ENCODE measurements at regions not wholly inside any gene's neighbourhood (a gene's known extent, or its start where the extent isn't known, plus 50 kb on each side); places are given as distances from the start of the nearest gene placed in this dataset.

- DNase-seq (ENCODE audit: low read depth, low spot score) (no peak), ATAC-seq (no peak)
- no peaks in the 10 kb centered on the region for H3K27me3 ChIP-seq (ENCODE audit: control insufficient read depth, insufficient read depth, low read length)
- ChIA-PET CTCF (no interaction called here), POLR2A (no interaction called here)
- BruUV-seq (replicated peaks): no TSS peak
- no peaks in the 10 kb centered on the region for H3K9me3 ChIP-seq (ENCODE audit: control insufficient read depth, insufficient read depth, low read depth, low read length)
- H3K4me3 ChIP-seq (ENCODE audit: low read depth in 2 of 2, low read length in 2 of 2): no peak overlapping the region
- no peaks in the 10 kb centered on the region for H3K4me1 ChIP-seq (ENCODE audit: control insufficient read depth, insufficient read depth, low read length)
- TF ChIP-seq REST (IDR thresholded peaks at IDR 0.05; ENCODE audit: insufficient read depth in 1 of 2, low read depth in 2 of 2, low read length in 1 of 2): no peak
- TF ChIP-seq SIN3A (IDR thresholded peaks at IDR 0.05; ENCODE audit: borderline replicate concordance, insufficient read depth, low read depth, low read length): no peak
- TF ChIP-seq POLR2AphosphoS5 (IDR thresholded peaks at IDR 0.05; ENCODE audit: low read depth, low read length): no peak
- no peak for TF ChIP-seq CTCF (IDR thresholded peaks at IDR 0.05)
- TF ChIP-seq TCF7L2 (IDR thresholded peaks at IDR 0.05; ENCODE audit: low read depth, low read length): no peak
- H3K27ac ChIP-seq (ENCODE audit: low read length): no peak overlapping the region
- intact Hi-C loops (cut with micrococcal nuclease; ENCODE audit: unreplicated experiment): no loop called here
- H3K36me3 ChIP-seq (ENCODE audit: control insufficient read depth, insufficient read depth, low read length): no peaks in the 10 kb centered on the region
- in situ Hi-C loops (cut with HindIII; ENCODE audit: low pct_unique_long_range_greater_than_20kb, low sequenced_read_pairs): no loop called here
Observed at GRCh38 chr10:105609451-105609850, 968.4 kb downstream of the SORCS3 start.

- no TSS peak for BruUV-seq (replicated peaks)
- in situ Hi-C loops (cut with HindIII; ENCODE audit: low pct_unique_long_range_greater_than_20kb, low sequenced_read_pairs): no loop called here
- CTCF ChIA-PET: no interaction called here
- DNase-seq (ENCODE audit: low read depth, low spot score) (no peak), ATAC-seq (no peak)
- TF ChIP-seq SIN3A (IDR thresholded peaks at IDR 0.05; ENCODE audit: borderline replicate concordance, insufficient read depth, low read depth, low read length): no peak
- no peak for TF ChIP-seq REST (IDR thresholded peaks at IDR 0.05; ENCODE audit: insufficient read depth in 1 of 2, low read depth in 2 of 2, low read length in 1 of 2)
- TF ChIP-seq TCF7L2 (IDR thresholded peaks at IDR 0.05; ENCODE audit: low read depth, low read length): no peak
- no peak for TF ChIP-seq CTCF (IDR thresholded peaks at IDR 0.05)
- TF ChIP-seq POLR2AphosphoS5 (IDR thresholded peaks at IDR 0.05; ENCODE audit: low read depth, low read length): no peak
- no peaks in the 10 kb centered on the region for H3K4me1 ChIP-seq (ENCODE audit: control insufficient read depth, insufficient read depth, low read length)
- H3K36me3 ChIP-seq (ENCODE audit: control insufficient read depth, insufficient read depth, low read length): no peaks in the 10 kb centered on the region
- H3K27me3 ChIP-seq (ENCODE audit: control insufficient read depth, insufficient read depth, low read length): no peaks in the 10 kb centered on the region
- intact Hi-C loops (cut with micrococcal nuclease; ENCODE audit: unreplicated experiment): no loop called here
- no peak overlapping the region for H3K4me3 ChIP-seq (ENCODE audit: low read depth in 2 of 2, low read length in 2 of 2)
- H3K9me3 ChIP-seq (ENCODE audit: control insufficient read depth, insufficient read depth, low read depth, low read length): no peaks in the 10 kb centered on the region
- H3K27ac ChIP-seq (ENCODE audit: low read length): no peak overlapping the region
- POLR2A ChIA-PET: no interaction called here
Observed at GRCh38 chr10:105605918-105606317, 964.8 kb downstream of the SORCS3 start.

Measured in Panc1 (cell line).